ENCODE measurements at regions not wholly inside any gene's neighbourhood (a gene's known extent, or its start where the extent isn't known, plus 50 kb on each side); places are given as distances from the start of the nearest gene placed in this dataset.
A peak's percentile ranks its signal among the peaks of the same experiment; 100 is the strongest.
"Not testable (repeated sequence)": the region's sequence is repeated elsewhere in the genome, so short reads cannot be mapped to it uniquely, and the experiment has no call there.

- 86% methylated on average over 5 of the region's 5 CpGs for WGBS
- Histone ChIP-seq H3K4me1 (ENCODE audit: control insufficient read depth, insufficient read depth, low read length) (no peaks in the 10 kb centered on the region), H3K4me3 (ENCODE audit: low read length) (no peak overlapping the region), H3K9me3 (ENCODE audit: control insufficient read depth, low read length) (no peaks in the 10 kb centered on the region), H3K27me3 (ENCODE audit: control insufficient read depth, insufficient read depth) (no peaks in the 10 kb centered on the region), H3K27ac (ENCODE audit: low read length) (no peak overlapping the region)
- intact Hi-C loops (cut with DNase I) = no loop called here
- ATAC-seq = no peak
- no peak for DNase-seq
Observed at GRCh38 chrX:9295551-9295950, 169.3 kb upstream of the TBL1X start.

- H3K27ac ChIP-seq (ENCODE audit: low read length) = no peak overlapping the region
- ATAC-seq = no peak
- WGBS = 78% methylated on average over 1 of the region's 1 CpG
- H3K27me3 ChIP-seq (ENCODE audit: control insufficient read depth, insufficient read depth) = no peaks in the 10 kb centered on the region
- H3K4me1 ChIP-seq (ENCODE audit: control insufficient read depth, insufficient read depth, low read length) = no peaks in the 10 kb centered on the region
- H3K9me3 ChIP-seq (ENCODE audit: control insufficient read depth, low read length) = no peaks in the 10 kb centered on the region
- no peak overlapping the region for H3K4me3 ChIP-seq (ENCODE audit: low read length)
- intact Hi-C loops (cut with DNase I) = no loop called here
- no peak for DNase-seq
Observed at GRCh38 chrX:9298221-9298620, 166.6 kb upstream of the TBL1X start.

- intact Hi-C loops (cut with DNase I); H3K4me3 ChIP-seq (ENCODE audit: low read length); DNase-seq; H3K9me3 ChIP-seq (ENCODE audit: control insufficient read depth, low read length); H3K27ac ChIP-seq (ENCODE audit: low read length); H3K27me3 ChIP-seq (ENCODE audit: control insufficient read depth, insufficient read depth); H3K4me1 ChIP-seq (ENCODE audit: control insufficient read depth, insufficient read depth, low read length); ATAC-seq: not testable (repeated sequence)
- WGBS = 77% methylated on average over 3 of the region's 3 CpGs
Observed at GRCh38 chrX:9299681-9300080, 165.2 kb upstream of the TBL1X start.

GRCh38 chrX:9301836-9302235 is 163.0 kb upstream of the TBL1X start:
- Histone ChIP-seq H3K4me3 (ENCODE audit: low read length) (no peak overlapping the region), H3K27me3 (ENCODE audit: control insufficient read depth, insufficient read depth) (no peaks in the 10 kb centered on the region), H3K4me1 (ENCODE audit: control insufficient read depth, insufficient read depth, low read length) (no peaks in the 10 kb centered on the region), H3K9me3 (ENCODE audit: control insufficient read depth, low read length) (no peaks in the 10 kb centered on the region), H3K27ac (ENCODE audit: low read length) (no peak overlapping the region)
- WGBS = 29% methylated on average over 2 of the region's 2 CpGs
- DNase-seq (no peak), ATAC-seq (no peak)
- intact Hi-C loops (cut with DNase I) = no loop called here

GRCh38 chrX:9302381-9302780 is 162.5 kb upstream of the TBL1X start:
- Histone ChIP-seq H3K9me3 (ENCODE audit: control insufficient read depth, low read length) (no peaks in the 10 kb centered on the region), H3K4me3 (ENCODE audit: low read length) (no peak overlapping the region), H3K27me3 (ENCODE audit: control insufficient read depth, insufficient read depth) (no peaks in the 10 kb centered on the region), H3K27ac (ENCODE audit: low read length) (no peak overlapping the region), H3K4me1 (ENCODE audit: control insufficient read depth, insufficient read depth, low read length) (no peaks in the 10 kb centered on the region)
- ATAC-seq (no peak), DNase-seq (no peak)
- 50% methylated on average over 4 of the region's 4 CpGs for WGBS
- intact Hi-C loops (cut with DNase I) = no loop called here

GRCh38 chrX:9308426-9308825 is 156.4 kb upstream of the TBL1X start:
- no peaks in the 10 kb centered on the region for H3K9me3 ChIP-seq (ENCODE audit: control insufficient read depth, low read length)
- WGBS = 90% methylated on average over 4 of the region's 4 CpGs
- intact Hi-C loops (cut with DNase I) = no loop called here

GRCh38 chrX:9310616-9311015 is 154.2 kb upstream of the TBL1X start:
- intact Hi-C loops (cut with DNase I) = no loop called here
- Histone ChIP-seq H3K27me3 (ENCODE audit: control insufficient read depth, insufficient read depth) (no peaks in the 10 kb centered on the region), H3K4me1 (ENCODE audit: control insufficient read depth, insufficient read depth, low read length) (no peaks in the 10 kb centered on the region), H3K4me3 (ENCODE audit: low read length) (no peak overlapping the region), H3K27ac (ENCODE audit: low read length) (no peak overlapping the region), H3K9me3 (ENCODE audit: control insufficient read depth, low read length) (no peaks in the 10 kb centered on the region)
- DNase-seq (no peak), ATAC-seq (no peak)
- 91% methylated on average over 2 of the region's 2 CpGs for WGBS

More at GRCh38 chrX:9308426-9308825, 156.4 kb upstream of the TBL1X start:
- DNase-seq (no peak), ATAC-seq (no peak)
- Histone ChIP-seq H3K27me3 (ENCODE audit: control insufficient read depth, insufficient read depth) (no peaks in the 10 kb centered on the region), H3K4me3 (ENCODE audit: low read length) (no peak overlapping the region), H3K4me1 (ENCODE audit: control insufficient read depth, insufficient read depth, low read length) (no peaks in the 10 kb centered on the region), H3K27ac (ENCODE audit: low read length) (no peak overlapping the region)

GRCh38 chrX:9311421-9312160 is 153.3 kb upstream of the TBL1X start:
- intact Hi-C loops (cut with DNase I) = no loop called here
- Histone ChIP-seq H3K4me1 (ENCODE audit: control insufficient read depth, insufficient read depth, low read length) (no peaks in the 10 kb centered on the region), H3K27ac (ENCODE audit: low read length) (no peak overlapping the region), H3K4me3 (ENCODE audit: low read length) (no peak overlapping the region), H3K9me3 (ENCODE audit: control insufficient read depth, low read length) (no peaks in the 10 kb centered on the region), H3K27me3 (ENCODE audit: control insufficient read depth, insufficient read depth) (no peaks in the 10 kb centered on the region)
- DNase-seq = no peak
- 80% methylated on average over 8 of the region's 8 CpGs for WGBS
- ATAC-seq = no peak

- intact Hi-C loops (cut with DNase I) = no loop called here
- ATAC-seq (no peak), DNase-seq (peak; percentile 42 to 75 (median 68))
- Histone ChIP-seq H3K9me3 (ENCODE audit: control insufficient read depth, low read length) (no peaks in the 10 kb centered on the region), H3K4me1 (ENCODE audit: control insufficient read depth, insufficient read depth, low read length) (no peaks in the 10 kb centered on the region), H3K4me3 (ENCODE audit: low read length) (no peak overlapping the region), H3K27me3 (ENCODE audit: control insufficient read depth, insufficient read depth) (no peaks in the 10 kb centered on the region), H3K27ac (ENCODE audit: low read length) (no peak overlapping the region)
- 78% methylated on average over 12 of the region's 12 CpGs for WGBS
Observed at GRCh38 chrX:9312922-9313867, 151.7 kb upstream of the TBL1X start.

- DNase-seq (no peak), ATAC-seq (no peak)
- 93% methylated on average over 3 of the region's 3 CpGs for WGBS
- H3K9me3 ChIP-seq (ENCODE audit: control insufficient read depth, low read length) = no peaks in the 10 kb centered on the region
- H3K4me3 ChIP-seq (ENCODE audit: low read length) = no peak overlapping the region
- no peaks in the 10 kb centered on the region for H3K4me1 ChIP-seq (ENCODE audit: control insufficient read depth, insufficient read depth, low read length)
- no peaks in the 10 kb centered on the region for H3K27me3 ChIP-seq (ENCODE audit: control insufficient read depth, insufficient read depth)
- intact Hi-C loops (cut with DNase I) = no loop called here
- H3K27ac ChIP-seq (ENCODE audit: low read length) = no peak overlapping the region
Observed at GRCh38 chrX:9315086-9315485, 149.8 kb upstream of the TBL1X start.

- DNase-seq = no peak
- H3K9me3 ChIP-seq (ENCODE audit: control insufficient read depth, low read length) = no peaks in the 10 kb centered on the region
- no peaks in the 10 kb centered on the region for H3K4me1 ChIP-seq (ENCODE audit: control insufficient read depth, insufficient read depth, low read length)
- ATAC-seq = no peak
- H3K4me3 ChIP-seq (ENCODE audit: low read length) = no peak overlapping the region
- intact Hi-C loops (cut with DNase I) = no loop called here
- H3K27me3 ChIP-seq (ENCODE audit: control insufficient read depth, insufficient read depth) = no peaks in the 10 kb centered on the region
- WGBS = 79% methylated on average over 10 of the region's 10 CpGs
- H3K27ac ChIP-seq (ENCODE audit: low read length) = no peak overlapping the region
Observed at GRCh38 chrX:9316096-9316495, 148.8 kb upstream of the TBL1X start.
